Pancreas (tissue), 10 donors: ENCODE measurements at regions not wholly inside any gene's neighbourhood (a gene's known extent, or its start where the extent isn't known, plus 50 kb on each side); places are given as distances from the start of the nearest gene placed in this dataset.

Source experiments
- ATAC-seq, 4 donors: fragments of 200-7000 bp; cut with Tn5 transposase; one replicate each; pipeline versions ENCODE4 v1.8.0 to v1.9.1; 2020; ENCODE audit warnings: mild to moderate bottlenecking in 4 of 4, moderate library complexity in 4 of 4
- DNase-seq, 6 donors: peaks; one replicate each; pipeline ENCODE4 v3.0.0-alpha.2; 2020
- FAIRE-seq: peaks from 2 replicates; lab custom pipeline; 2012; peaks lifted over from hg19 to GRCh38; lab: Jason Lieb, UNC
- H3K27ac ChIP-seq, 4 donors: fragments of 200-600 bp; sonication (generic); 1 replicate in 3 of 4; 2 replicates in 1 of 4; pipeline versions ENCODE4 v1.5.0 to v1.8.0; 2020
- H3K27me3 ChIP-seq, 4 donors: fragments of 200-600 bp; one replicate each; pipeline ENCODE4 v1.8.0; 2021
- H3K36me3 ChIP-seq, 3 donors: fragments of 200-600 bp; sonication (generic) in 1 of 3; one replicate each; pipeline versions ENCODE4 v1.5.0 to v1.8.0; 2020 to 2021
- H3K4me1 ChIP-seq, 3 donors: fragments of 200-600 bp; one replicate each; pipeline ENCODE4 v1.8.0; 2021
- H3K4me3 ChIP-seq, 4 donors: fragments of 200-600 bp; sonication (generic) in 2 of 4; one replicate each; pipeline versions ENCODE4 v1.5.0 to v1.8.0; 2020 to 2021
- H3K9me3 ChIP-seq, 4 donors: fragments of 200-600 bp; one replicate each; pipeline ENCODE4 v1.8.0; 2021
- WGBS, 2 donors: extraction: QIAGEN DNeasy Blood & Tissue Kit; methylation state at CpG; one replicate each; pipeline ENCODE4 v1.1.7; 2013; 5-methylcytosine and 5-hydroxymethylcytosine counted together
- intact Hi-C, 3 donors: fragments of 100-400 bp; cut with DNase I; formaldehyde crosslinking; loops; one replicate each; pipeline versions ENCODE4 v1.11.1 to v1.14.2; 2022
- TF ChIP-seq, protein P1 (sequence below), 4 donors: fragments of 200-600 bp; sonication (generic) in 3 of 4; IDR thresholded peaks; one replicate each; pipeline versions ENCODE4 v1.5.0 to v1.8.0; 2021; ENCODE audit warnings: antibody characterized with exemption in 4 of 4
- donor health status: healthy with polysubstance abuse.
- donor health status: DM: no; HTN: no; CAD: no; lungs with moderate emphysema.
- donor health status: DM: no; HTN: no; CAD: no.
- donor health status: control.
- donor health status: control.
- donor health status: Bipolar disorder and iron deficiency.
- donor health status: DM: yes; HTN: yes; CAD: no.
- donor health status: DM: no; HTN: no; CAD: no.
- donor health status: DM: no; HTN: no; CAD: no.
- donor health status: DM: yes; HTN: yes; CAD: no.

DNA sequence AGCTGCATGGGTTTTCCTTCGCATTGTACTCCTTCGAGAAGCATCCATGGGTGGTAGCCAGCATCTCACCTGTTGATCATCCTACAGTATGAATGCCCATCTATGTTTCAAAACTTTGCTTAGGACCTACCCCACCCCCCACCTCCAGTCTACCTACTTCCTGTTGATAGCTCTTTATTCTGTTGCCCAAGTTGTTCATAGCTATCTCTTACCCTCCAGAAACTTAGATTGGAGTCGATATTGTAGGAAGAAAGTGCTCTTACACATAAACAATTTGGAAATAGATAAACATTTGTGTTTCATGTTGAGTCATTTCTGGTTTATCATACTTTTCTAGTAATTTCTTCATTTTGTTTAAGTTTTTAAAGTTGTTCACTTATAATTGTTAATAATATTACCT lies 90.1 kb downstream of the FAS start:
- Histone ChIP-seq H3K9me3 (no peaks in the 10 kb centered on the region), H3K27me3 (no peaks in the 10 kb centered on the region), H3K4me3 (no peak overlapping the region), H3K4me1 (no peaks in the 10 kb centered on the region), H3K36me3 (no peaks in the 10 kb centered on the region), H3K27ac (no peak overlapping the region)
- no peak for ATAC-seq
- intact Hi-C loops = no loop called here
- no peak for FAIRE-seq
- WGBS, 2 donors = 64 to 72% methylated on average over 3 of the region's 3 CpGs
- TF ChIP-seq, protein P1, sequence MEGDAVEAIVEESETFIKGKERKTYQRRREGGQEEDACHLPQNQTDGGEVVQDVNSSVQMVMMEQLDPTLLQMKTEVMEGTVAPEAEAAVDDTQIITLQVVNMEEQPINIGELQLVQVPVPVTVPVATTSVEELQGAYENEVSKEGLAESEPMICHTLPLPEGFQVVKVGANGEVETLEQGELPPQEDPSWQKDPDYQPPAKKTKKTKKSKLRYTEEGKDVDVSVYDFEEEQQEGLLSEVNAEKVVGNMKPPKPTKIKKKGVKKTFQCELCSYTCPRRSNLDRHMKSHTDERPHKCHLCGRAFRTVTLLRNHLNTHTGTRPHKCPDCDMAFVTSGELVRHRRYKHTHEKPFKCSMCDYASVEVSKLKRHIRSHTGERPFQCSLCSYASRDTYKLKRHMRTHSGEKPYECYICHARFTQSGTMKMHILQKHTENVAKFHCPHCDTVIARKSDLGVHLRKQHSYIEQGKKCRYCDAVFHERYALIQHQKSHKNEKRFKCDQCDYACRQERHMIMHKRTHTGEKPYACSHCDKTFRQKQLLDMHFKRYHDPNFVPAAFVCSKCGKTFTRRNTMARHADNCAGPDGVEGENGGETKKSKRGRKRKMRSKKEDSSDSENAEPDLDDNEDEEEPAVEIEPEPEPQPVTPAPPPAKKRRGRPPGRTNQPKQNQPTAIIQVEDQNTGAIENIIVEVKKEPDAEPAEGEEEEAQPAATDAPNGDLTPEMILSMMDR (IDR thresholded peaks at IDR 0.05) = no peak
- DNase-seq = no peak

DNA sequence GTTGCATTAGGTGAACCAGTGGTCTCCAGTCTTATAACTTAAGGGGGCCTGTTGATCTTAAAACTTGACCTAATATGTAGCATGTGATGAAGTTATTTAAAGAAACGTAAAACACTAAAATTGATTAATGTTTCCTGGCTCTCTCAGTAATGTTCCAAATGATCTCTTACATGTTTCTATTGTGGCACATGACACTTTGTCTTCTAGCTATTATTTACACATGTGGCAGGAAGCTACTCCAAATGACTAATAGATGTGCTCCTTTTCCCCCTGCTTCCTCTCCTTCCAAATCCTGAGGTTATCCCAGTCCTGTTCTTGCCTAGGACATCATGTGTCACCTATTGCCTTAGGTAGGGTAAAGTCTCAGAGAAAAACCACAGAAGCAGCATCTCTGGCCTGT lies 89.4 kb downstream of the FAS start:
- FAIRE-seq (no peak), ATAC-seq (no peak), DNase-seq (no peak)
- no peaks in the 10 kb centered on the region for H3K36me3 ChIP-seq
- intact Hi-C loops = no loop called here
- H3K4me3 ChIP-seq = no peak overlapping the region
- H3K4me1 ChIP-seq = no peaks in the 10 kb centered on the region
- H3K27ac ChIP-seq = no peak overlapping the region
- WGBS, 2 donors = 83 to 84% methylated on average over 1 of the region's 1 CpG
- H3K27me3 ChIP-seq = no peaks in the 10 kb centered on the region
- H3K9me3 ChIP-seq = no peaks in the 10 kb centered on the region
- TF ChIP-seq, protein P1 (IDR thresholded peaks at IDR 0.05) = no peak

DNA sequence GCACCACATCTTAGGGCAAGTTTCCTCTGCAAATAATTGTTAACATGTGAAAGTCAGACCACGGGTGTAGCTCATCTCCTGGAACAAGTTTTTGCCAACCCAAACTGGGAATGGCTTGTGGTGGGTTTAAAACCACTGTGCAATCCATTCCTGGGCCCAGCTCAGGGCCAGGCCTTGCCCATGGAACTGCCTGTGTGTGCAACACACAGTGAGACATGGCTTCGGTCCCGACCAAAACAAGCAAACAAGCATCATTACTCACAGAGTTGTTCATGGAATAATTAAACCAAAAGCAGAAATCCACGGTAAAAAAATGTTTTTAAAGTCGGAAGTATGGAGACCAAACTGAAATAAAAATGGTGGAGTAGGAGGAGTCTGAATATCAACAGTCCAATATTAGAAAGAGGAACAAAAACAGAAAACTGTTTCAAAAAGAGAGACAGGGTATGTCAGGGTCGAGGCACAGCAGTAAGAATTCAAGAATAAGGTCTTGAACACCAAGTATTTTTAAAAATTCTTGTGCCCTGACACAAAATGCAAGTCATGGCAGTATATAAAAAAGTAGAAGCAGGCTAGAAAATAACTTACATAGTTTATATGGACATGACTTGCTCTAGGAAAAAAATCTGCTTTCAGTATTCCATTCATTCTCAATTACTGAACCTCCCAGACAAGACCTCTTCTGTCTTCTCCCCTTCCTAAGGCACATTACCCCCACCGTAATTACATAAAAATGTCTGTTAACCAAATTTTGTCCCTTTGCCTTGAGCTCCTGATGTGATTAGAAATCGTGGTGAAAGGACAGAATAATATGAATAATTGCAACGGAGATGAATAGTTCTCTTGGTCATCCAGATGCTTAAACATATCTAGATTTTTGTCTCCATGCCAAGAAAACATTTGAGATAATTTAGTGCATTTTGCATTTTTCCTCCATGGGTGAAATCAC lies 88.4 kb downstream of the FAS start:
- H3K27ac ChIP-seq = no peak overlapping the region
- ATAC-seq = no peak
- TF ChIP-seq, protein P1 (IDR thresholded peaks at IDR 0.05) = no peak
- no peaks in the 10 kb centered on the region for H3K4me1 ChIP-seq
- no peak for DNase-seq
- 75 to 84% methylated on average over 9 of the region's 9 CpGs for WGBS, 2 donors
- H3K9me3 ChIP-seq = no peaks in the 10 kb centered on the region
- no peak for FAIRE-seq
- intact Hi-C loops = no loop called here
- no peak overlapping the region for H3K4me3 ChIP-seq
- H3K27me3 ChIP-seq = no peaks in the 10 kb centered on the region
- H3K36me3 ChIP-seq = no peaks in the 10 kb centered on the region

DNA sequence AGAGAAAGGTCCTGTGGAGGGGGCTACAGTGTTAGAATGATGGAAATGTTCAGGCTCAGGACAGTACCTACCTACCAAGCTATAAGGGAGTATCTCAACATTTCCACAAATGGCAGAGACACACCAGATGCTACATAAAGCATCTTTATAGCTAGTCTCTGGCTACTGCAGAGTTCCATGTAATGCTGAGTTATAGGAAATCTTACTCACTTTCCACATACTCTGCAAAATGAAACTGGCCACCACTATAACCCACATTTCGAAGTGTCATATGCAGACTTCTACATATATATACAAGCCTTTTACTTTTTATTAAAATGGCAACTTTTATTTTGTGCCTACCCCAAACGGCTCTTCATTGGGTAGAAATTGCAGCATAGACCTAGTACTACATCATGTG lies 85.5 kb downstream of the FAS start:
- H3K27me3 ChIP-seq = no peaks in the 10 kb centered on the region
- H3K4me3 ChIP-seq = no peak overlapping the region
- no peak for ATAC-seq
- no peak for DNase-seq
- intact Hi-C loops = no loop called here
- H3K36me3 ChIP-seq = no peaks in the 10 kb centered on the region
- TF ChIP-seq, protein P1 (IDR thresholded peaks at IDR 0.05) = no peak
- 67 to 91% methylated on average over 2 of the region's 2 CpGs for WGBS, 2 donors
- H3K4me1 ChIP-seq = no peaks in the 10 kb centered on the region
- no peaks in the 10 kb centered on the region for H3K9me3 ChIP-seq
- FAIRE-seq = no peak
- no peak overlapping the region for H3K27ac ChIP-seq

- H3K27me3 ChIP-seq = no peaks in the 10 kb centered on the region
- no peaks in the 10 kb centered on the region for H3K36me3 ChIP-seq
- no peak for DNase-seq
- TF ChIP-seq, protein P1 (IDR thresholded peaks at IDR 0.05) = no peak
- H3K9me3 ChIP-seq = no peaks in the 10 kb centered on the region
- H3K4me3 ChIP-seq = no peak overlapping the region
- ATAC-seq = no peak
- H3K4me1 ChIP-seq = no peaks in the 10 kb centered on the region
- intact Hi-C loops = no loop called here
- H3K27ac ChIP-seq = no peak overlapping the region
- no peak for FAIRE-seq
- WGBS, 2 donors = 94 to 95% methylated on average over 1 of the region's 1 CpG
Observed at GRCh38 chr10:89075631-89076030, 85.0 kb downstream of the FAS start.
